ENCODE measurements at regions not wholly inside any gene's neighbourhood (a gene's known extent, or its start where the extent isn't known, plus 50 kb on each side); places are given as distances from the start of the nearest gene placed in this dataset.

DNA sequence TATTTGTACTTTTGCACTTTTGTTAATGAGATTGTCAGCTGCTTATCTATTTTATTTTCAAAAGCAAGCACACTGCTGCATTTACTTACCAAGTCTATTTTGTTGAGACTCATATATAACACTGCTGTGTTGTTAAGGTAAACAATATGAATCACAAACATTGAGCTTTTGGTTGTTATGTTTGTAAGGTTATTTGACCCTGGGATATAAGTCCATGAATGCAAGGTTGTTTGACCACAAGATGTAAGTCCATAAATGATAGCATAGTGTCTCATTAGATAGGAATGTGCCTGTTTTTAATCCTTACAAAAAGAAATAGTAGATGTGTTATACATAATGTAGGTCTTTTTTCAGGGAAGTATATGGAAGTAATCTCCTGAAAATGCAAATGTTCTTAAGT, 845.9 kb downstream of the CDH9 start:
- Histone ChIP-seq H3K9me2 (replicated peaks; ENCODE audit: insufficient read depth, low read length) (no peaks in the 10 kb centered on the region), H3K79me2 (ENCODE audit: low read length) (no peaks in the 10 kb centered on the region), H3K4me2 (ENCODE audit: low read depth, low read length) (no peak overlapping the region), H3K27me3 (replicated peaks; ENCODE audit: insufficient read depth, low read length) (no peaks in the 10 kb centered on the region), H2AFZ (ENCODE audit: low read length) (no peak overlapping the region), H3K36me3 (replicated peaks; ENCODE audit: insufficient read depth, low read length) (no peaks in the 10 kb centered on the region), H3K27ac (ENCODE audit: low read length) (no peak overlapping the region), H3K4me1 (ENCODE audit: low read length) (no peaks in the 10 kb centered on the region), H3K9me3 (replicated peaks; ENCODE audit: insufficient read depth, low read length) (no peaks in the 10 kb centered on the region), H3K9ac (ENCODE audit: low read length) (no peak overlapping the region), H3F3A (ENCODE audit: insufficient read depth, low read length) (no peaks in the 10 kb centered on the region), H4K20me1 (ENCODE audit: insufficient read depth, low read length) (no peaks in the 10 kb centered on the region), H3K4me3 (ENCODE audit: low read length) (no peak overlapping the region)
- no peak for DNase-seq
- TF ChIP-seq, protein P1, sequence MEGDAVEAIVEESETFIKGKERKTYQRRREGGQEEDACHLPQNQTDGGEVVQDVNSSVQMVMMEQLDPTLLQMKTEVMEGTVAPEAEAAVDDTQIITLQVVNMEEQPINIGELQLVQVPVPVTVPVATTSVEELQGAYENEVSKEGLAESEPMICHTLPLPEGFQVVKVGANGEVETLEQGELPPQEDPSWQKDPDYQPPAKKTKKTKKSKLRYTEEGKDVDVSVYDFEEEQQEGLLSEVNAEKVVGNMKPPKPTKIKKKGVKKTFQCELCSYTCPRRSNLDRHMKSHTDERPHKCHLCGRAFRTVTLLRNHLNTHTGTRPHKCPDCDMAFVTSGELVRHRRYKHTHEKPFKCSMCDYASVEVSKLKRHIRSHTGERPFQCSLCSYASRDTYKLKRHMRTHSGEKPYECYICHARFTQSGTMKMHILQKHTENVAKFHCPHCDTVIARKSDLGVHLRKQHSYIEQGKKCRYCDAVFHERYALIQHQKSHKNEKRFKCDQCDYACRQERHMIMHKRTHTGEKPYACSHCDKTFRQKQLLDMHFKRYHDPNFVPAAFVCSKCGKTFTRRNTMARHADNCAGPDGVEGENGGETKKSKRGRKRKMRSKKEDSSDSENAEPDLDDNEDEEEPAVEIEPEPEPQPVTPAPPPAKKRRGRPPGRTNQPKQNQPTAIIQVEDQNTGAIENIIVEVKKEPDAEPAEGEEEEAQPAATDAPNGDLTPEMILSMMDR (IDR thresholded peaks at IDR 0.05; ENCODE audit: low read length) = no peak
- TF ChIP-seq EZH2 (optimal IDR thresholded peaks at IDR 0.05; ENCODE audit: low read depth, low read length) = no peak
- no peak for TF ChIP-seq EZH2phosphoT487 (IDR thresholded peaks at IDR 0.05; ENCODE audit: low read length)

DNA sequence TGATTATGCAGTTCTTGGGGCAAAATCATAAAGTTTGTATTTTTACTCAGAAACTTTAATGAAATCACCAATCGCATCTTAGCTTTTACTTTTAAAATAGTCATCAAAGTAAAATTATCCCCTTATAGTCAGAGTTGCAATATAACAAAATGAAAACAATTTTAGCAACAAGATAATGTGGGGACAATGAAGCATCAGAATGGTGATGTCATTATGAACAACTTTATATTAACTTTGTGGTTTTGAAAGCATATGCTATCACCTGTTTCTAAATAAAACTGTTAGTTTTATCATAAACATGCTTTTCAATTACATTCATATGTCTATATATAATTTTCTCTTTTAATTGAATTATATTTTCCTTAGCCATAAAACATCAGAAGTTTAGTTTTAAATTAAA, 856.8 kb downstream of the CDH9 start:
- Histone ChIP-seq H3K4me1 (ENCODE audit: low read length) (no peaks in the 10 kb centered on the region), H3K36me3 (replicated peaks; ENCODE audit: insufficient read depth, low read length) (no peaks in the 10 kb centered on the region), H3K27me3 (replicated peaks; ENCODE audit: insufficient read depth, low read length) (no peaks in the 10 kb centered on the region), H3K79me2 (ENCODE audit: low read length) (no peaks in the 10 kb centered on the region), H3K4me2 (ENCODE audit: low read depth, low read length) (no peak overlapping the region), H3K4me3 (ENCODE audit: low read length) (no peak overlapping the region), H3K9me2 (replicated peaks; ENCODE audit: insufficient read depth, low read length) (no peaks in the 10 kb centered on the region), H2AFZ (ENCODE audit: low read length) (no peak overlapping the region), H3K9me3 (replicated peaks; ENCODE audit: insufficient read depth, low read length) (no peaks in the 10 kb centered on the region), H4K20me1 (ENCODE audit: insufficient read depth, low read length) (no peaks in the 10 kb centered on the region), H3K27ac (ENCODE audit: low read length) (no peak overlapping the region), H3F3A (ENCODE audit: insufficient read depth, low read length) (no peaks in the 10 kb centered on the region), H3K9ac (ENCODE audit: low read length) (no peak overlapping the region)
- TF ChIP-seq EZH2 (optimal IDR thresholded peaks at IDR 0.05; ENCODE audit: low read depth, low read length) = no peak
- TF ChIP-seq, protein P1 (IDR thresholded peaks at IDR 0.05; ENCODE audit: low read length) = no peak
- no peak for TF ChIP-seq EZH2phosphoT487 (IDR thresholded peaks at IDR 0.05; ENCODE audit: low read length)
- DNase-seq = no peak

GRCh38 chr5:26148569-26149107, 889.7 kb downstream of the CDH9 start:
- DNase-seq = no peak
- H3K27ac ChIP-seq (ENCODE audit: low read length) = no peak overlapping the region
- H3K4me1 ChIP-seq (ENCODE audit: low read length) = no peaks in the 10 kb centered on the region
- no peaks in the 10 kb centered on the region for H4K20me1 ChIP-seq (ENCODE audit: insufficient read depth, low read length)
- no peaks in the 10 kb centered on the region for H3K27me3 ChIP-seq (replicated peaks; ENCODE audit: insufficient read depth, low read length)
- no peaks in the 10 kb centered on the region for H3K9me2 ChIP-seq (replicated peaks; ENCODE audit: insufficient read depth, low read length)
- no peak overlapping the region for H3K4me2 ChIP-seq (ENCODE audit: low read depth, low read length)
- H3K9ac ChIP-seq (ENCODE audit: low read length) = no peak overlapping the region
- TF ChIP-seq EZH2 (optimal IDR thresholded peaks at IDR 0.05; ENCODE audit: low read depth, low read length) = no peak
- TF ChIP-seq, protein P1 (IDR thresholded peaks at IDR 0.05; ENCODE audit: low read length) = no peak
- TF ChIP-seq EZH2phosphoT487 (IDR thresholded peaks at IDR 0.05; ENCODE audit: low read length) = no peak
- no peaks in the 10 kb centered on the region for H3F3A ChIP-seq (ENCODE audit: insufficient read depth, low read length)
- H3K4me3 ChIP-seq (ENCODE audit: low read length) = no peak overlapping the region
- no peak overlapping the region for H2AFZ ChIP-seq (ENCODE audit: low read length)
- H3K79me2 ChIP-seq (ENCODE audit: low read length) = no peaks in the 10 kb centered on the region
- no peaks in the 10 kb centered on the region for H3K36me3 ChIP-seq (replicated peaks; ENCODE audit: insufficient read depth, low read length)
- H3K9me3 ChIP-seq (replicated peaks; ENCODE audit: insufficient read depth, low read length) = no peaks in the 10 kb centered on the region; the same call in 1 of the 2 replicates

Data from MM.1S (cell line).